NT2/D1 (cell line): ENCODE measurements at regions not wholly inside any gene's neighbourhood (a gene's known extent, or its start where the extent isn't known, plus 50 kb on each side); places are given as distances from the start of the nearest gene placed in this dataset.
"Not testable (repeated sequence)": the region's sequence is repeated elsewhere in the genome, so short reads cannot be mapped to it uniquely, and the experiment has no call there.

Experiments
- DNase-seq: peaks from one replicate; pipeline ENCODE4 v3.0.0-alpha.2; 2011; ENCODE audit warnings: low read depth, low spot score
- H3K27me3 ChIP-seq: 2 replicates; pipeline ENCODE4 v1.6.0; 2011; ENCODE audit warnings: mild to moderate bottlenecking; ENCODE audit not compliant: insufficient read length, insufficient read depth
- H3K36me3 ChIP-seq: 2 replicates; pipeline ENCODE4 v1.6.1; 2011; ENCODE audit warnings: mild to moderate bottlenecking, low read length, mixed read lengths; ENCODE audit not compliant: insufficient read depth, insufficient read length
- H3K4me1 ChIP-seq: 2 replicates; pipeline ENCODE4 v1.5.1; 2011; ENCODE audit not compliant: insufficient read depth, insufficient read length
- H3K4me3 ChIP-seq: 2 replicates; pipeline ENCODE4 v1.5.1; 2011; ENCODE audit warnings: low read depth; ENCODE audit not compliant: insufficient read length
- H3K9ac ChIP-seq: 2 replicates; pipeline ENCODE4 v1.6.0; 2011; ENCODE audit warnings: low read depth; ENCODE audit not compliant: insufficient read length
- H3K9me3 ChIP-seq: 2 replicates; pipeline ENCODE4 v1.5.1; 2011; ENCODE audit warnings: mild to moderate bottlenecking, low read length; ENCODE audit not compliant: insufficient read depth
- SUZ12 ChIP-seq: IDR thresholded peaks from 2 replicates; pipeline ENCODE4 v1.6.1; 2011; ENCODE audit not compliant: insufficient read length, insufficient read depth; ENCODE audit errors: extremely low read depth
- YY1 ChIP-seq: IDR thresholded peaks from 2 replicates; pipeline ENCODE4 v1.6.1; 2011; ENCODE audit not compliant: insufficient read length, insufficient read depth
- ZNF274 ChIP-seq: IDR thresholded peaks from 2 replicates; pipeline ENCODE4 v1.6.1; 2011; ENCODE audit warnings: mild to moderate bottlenecking, low read depth, low read length

- no peaks in the 10 kb centered on the region for H3K9me3 ChIP-seq
- DNase-seq, result no peak
- H3K4me3 ChIP-seq, result no peak overlapping the region
- TF ChIP-seq ZNF274 (no peak), SUZ12 (no peak), YY1 (no peak)
- H3K36me3 ChIP-seq, result no peaks in the 10 kb centered on the region
- no peaks in the 10 kb centered on the region for H3K4me1 ChIP-seq
- no peaks in the 10 kb centered on the region for H3K27me3 ChIP-seq
- no peak overlapping the region for H3K9ac ChIP-seq
Observed at GRCh38 chr6:22372922-22373321, 76.1 kb upstream of the PRL start.

GRCh38 chr6:22374950-22375349, 78.1 kb upstream of the PRL start:
- not testable (repeated sequence) for H3K36me3 ChIP-seq, H3K9ac ChIP-seq, H3K4me1 ChIP-seq, DNase-seq, H3K9me3 ChIP-seq, H3K27me3 ChIP-seq, H3K4me3 ChIP-seq

- not testable (repeated sequence) for H3K4me3 ChIP-seq, H3K4me1 ChIP-seq, H3K9me3 ChIP-seq, H3K9ac ChIP-seq, DNase-seq, H3K36me3 ChIP-seq, H3K27me3 ChIP-seq
Observed at GRCh38 chr6:22376293-22376692, 79.5 kb upstream of the PRL start.

- not testable (repeated sequence) for H3K4me1 ChIP-seq, H3K36me3 ChIP-seq, H3K27me3 ChIP-seq, H3K4me3 ChIP-seq, H3K9ac ChIP-seq, DNase-seq, H3K9me3 ChIP-seq
Observed at GRCh38 chr6:22378536-22378935, 81.7 kb upstream of the PRL start.

- Histone ChIP-seq H3K36me3 (no peaks in the 10 kb centered on the region), H3K4me1 (no peaks in the 10 kb centered on the region), H3K9ac (no peak overlapping the region), H3K9me3 (no peaks in the 10 kb centered on the region), H3K4me3 (no peak overlapping the region), H3K27me3 (no peaks in the 10 kb centered on the region)
- TF ChIP-seq ZNF274 (no peak), YY1 (no peak), SUZ12 (no peak)
- no peak for DNase-seq
Observed at GRCh38 chr6:22380236-22380635, 83.4 kb upstream of the PRL start.

GRCh38 chr6:22381845-22382544, 85.2 kb upstream of the PRL start:
- H3K4me1 ChIP-seq, result no peaks in the 10 kb centered on the region
- H3K9ac ChIP-seq, result no peak overlapping the region
- DNase-seq, result no peak
- H3K4me3 ChIP-seq, result no peak overlapping the region
- no peaks in the 10 kb centered on the region for H3K9me3 ChIP-seq
- no peaks in the 10 kb centered on the region for H3K27me3 ChIP-seq
- H3K36me3 ChIP-seq, result no peaks in the 10 kb centered on the region
- TF ChIP-seq ZNF274, result no peak
- TF ChIP-seq SUZ12, result no peak
- no peak for TF ChIP-seq YY1

GRCh38 chr6:22383016-22383415, 86.2 kb upstream of the PRL start:
- TF ChIP-seq SUZ12, result no peak
- TF ChIP-seq YY1, result no peak
- Histone ChIP-seq H3K4me3 (no peak overlapping the region), H3K9ac (no peak overlapping the region), H3K27me3 (no peaks in the 10 kb centered on the region), H3K36me3 (no peaks in the 10 kb centered on the region), H3K9me3 (no peaks in the 10 kb centered on the region), H3K4me1 (no peaks in the 10 kb centered on the region)
- DNase-seq, result no peak

GRCh38 chr6:22392711-22393110, 95.9 kb upstream of the PRL start:
- H3K4me1 ChIP-seq, result no peaks in the 10 kb centered on the region
- no peak for DNase-seq
- TF ChIP-seq SUZ12 (no peak), YY1 (no peak), ZNF274 (no peak)
- H3K27me3 ChIP-seq, result no peaks in the 10 kb centered on the region
- no peaks in the 10 kb centered on the region for H3K9me3 ChIP-seq
- no peak overlapping the region for H3K9ac ChIP-seq
- no peaks in the 10 kb centered on the region for H3K36me3 ChIP-seq
- no peak overlapping the region for H3K4me3 ChIP-seq
